Activated CD8-positive, alpha-beta T cell treated with anti-CD3 and anti-CD28 coated beads, Interleukin-2, amount 10 ng/mL, durations not matched to agents 7 days and 5 days (primary cell): ENCODE measurements at regions not wholly inside any gene's neighbourhood (a gene's known extent, or its start where the extent isn't known, plus 50 kb on each side); places are given as distances from the start of the nearest gene placed in this dataset.
"Not testable (repeated sequence)": the region's sequence is repeated elsewhere in the genome, so short reads cannot be mapped to it uniquely, and the experiment has no call there.

Experiments used
- ATAC-seq: fragments of 150-1000 bp; cut with Tn5 transposase; one replicate; pipeline ENCODE4 v1.10.0; 2021; ENCODE audit warnings: moderate library complexity
- CTCF ChIA-PET: fragments of 350-600 bp; sonication (Branson Sonifier 250); formaldehyde crosslinking; loops from one replicate; lab custom pipeline; 2021; ENCODE audit warnings: antibody characterized with exemption; lab: Charles Lee
- POLR2A ChIA-PET: fragments of 350-600 bp; sonication (Branson Sonifier 250); formaldehyde crosslinking; loops from one replicate; lab custom pipeline; 2021; ENCODE audit warnings: antibody characterized with exemption; lab: Charles Lee
- DNase-seq: peaks from one replicate; pipeline ENCODE4 v3.0.0-alpha.2; 2020
- H3K27ac Mint-ChIP-seq: one replicate; pipeline ENCODE4 v1.8.0; 2021; ENCODE audit warnings: mild to moderate bottlenecking, mixed read lengths
- H3K27me3 Mint-ChIP-seq: one replicate; pipeline ENCODE4 v1.8.0; 2021; ENCODE audit warnings: low read depth, mixed read lengths
- H3K36me3 Mint-ChIP-seq: one replicate; pipeline ENCODE4 v1.8.0; 2021; ENCODE audit warnings: low read depth, mixed read lengths
- H3K4me1 Mint-ChIP-seq: one replicate; pipeline ENCODE4 v1.8.0; 2021; ENCODE audit warnings: low read depth, mixed read lengths
- H3K4me3 Mint-ChIP-seq: one replicate; pipeline ENCODE4 v1.8.0; 2021; ENCODE audit warnings: mild to moderate bottlenecking, mixed read lengths
- H3K9me3 Mint-ChIP-seq: one replicate; pipeline ENCODE4 v1.8.0; 2022; ENCODE audit warnings: mixed read lengths; ENCODE audit not compliant: insufficient read depth

GRCh38 chr6:153357391-153357790, 226.3 kb upstream of the RGS17 start:
- DNase-seq (no peak), ATAC-seq (no peak)
- POLR2A ChIA-PET, result no interaction called here
- no peaks in the 10 kb centered on the region for H3K36me3 Mint-ChIP-seq
- H3K4me3 Mint-ChIP-seq, result no peak overlapping the region
- no peak overlapping the region for H3K27ac Mint-ChIP-seq
- no peaks in the 10 kb centered on the region for H3K9me3 Mint-ChIP-seq
- H3K4me1 Mint-ChIP-seq, result no peaks in the 10 kb centered on the region
- no peaks in the 10 kb centered on the region for H3K27me3 Mint-ChIP-seq
- CTCF ChIA-PET, result no interaction called here

GRCh38 chr6:153340568-153340967, 209.5 kb upstream of the RGS17 start:
- H3K36me3 Mint-ChIP-seq, result no peaks in the 10 kb centered on the region
- no peak overlapping the region for H3K27ac Mint-ChIP-seq
- no peaks in the 10 kb centered on the region for H3K27me3 Mint-ChIP-seq
- ChIA-PET CTCF (no interaction called here), POLR2A (no interaction called here)
- DNase-seq (no peak), ATAC-seq (no peak)
- no peaks in the 10 kb centered on the region for H3K4me1 Mint-ChIP-seq
- no peaks in the 10 kb centered on the region for H3K9me3 Mint-ChIP-seq
- H3K4me3 Mint-ChIP-seq, result no peak overlapping the region

GRCh38 chr6:153334121-153334520, 203.0 kb upstream of the RGS17 start:
- no peaks in the 10 kb centered on the region for H3K27me3 Mint-ChIP-seq

GRCh38 chr6:153331221-153331620, 200.1 kb upstream of the RGS17 start:
- H3K9me3 Mint-ChIP-seq, H3K36me3 Mint-ChIP-seq, H3K27me3 Mint-ChIP-seq, POLR2A ChIA-PET, DNase-seq, H3K4me1 Mint-ChIP-seq, H3K4me3 Mint-ChIP-seq, ATAC-seq, H3K27ac Mint-ChIP-seq, CTCF ChIA-PET: not testable (repeated sequence)

More at GRCh38 chr6:153334121-153334520, 203.0 kb upstream of the RGS17 start:
- ATAC-seq, result no peak
- ChIA-PET CTCF (no interaction called here), POLR2A (no interaction called here)
- Mint-ChIP-seq H3K4me3 (no peak overlapping the region), H3K36me3 (no peaks in the 10 kb centered on the region), H3K27ac (no peak overlapping the region), H3K4me1 (no peaks in the 10 kb centered on the region), H3K9me3 (no peaks in the 10 kb centered on the region)
- no peak for DNase-seq

- ATAC-seq (no peak), DNase-seq (no peak)
- H3K9me3 Mint-ChIP-seq, result no peaks in the 10 kb centered on the region
- CTCF ChIA-PET, result no interaction called here
- H3K36me3 Mint-ChIP-seq, result no peaks in the 10 kb centered on the region
- POLR2A ChIA-PET, result no interaction called here
- no peak overlapping the region for H3K27ac Mint-ChIP-seq
- H3K27me3 Mint-ChIP-seq, result no peaks in the 10 kb centered on the region
- H3K4me1 Mint-ChIP-seq, result no peaks in the 10 kb centered on the region
- no peak overlapping the region for H3K4me3 Mint-ChIP-seq
Observed at GRCh38 chr6:153328194-153328593, 197.1 kb upstream of the RGS17 start.

- DNase-seq (no peak), ATAC-seq (no peak)
- no peaks in the 10 kb centered on the region for H3K4me1 Mint-ChIP-seq
- H3K9me3 Mint-ChIP-seq, result peaks cover 3% of the 10 kb centered on the region
- H3K36me3 Mint-ChIP-seq, result no peaks in the 10 kb centered on the region
- no peak overlapping the region for H3K4me3 Mint-ChIP-seq
- ChIA-PET POLR2A (no interaction called here), CTCF (no interaction called here)
- no peak overlapping the region for H3K27ac Mint-ChIP-seq
- no peaks in the 10 kb centered on the region for H3K27me3 Mint-ChIP-seq
Observed at GRCh38 chr6:153325661-153326060, 194.6 kb upstream of the RGS17 start.

- Mint-ChIP-seq H3K4me1 (peaks cover 2% of the 10 kb centered on the region), H3K27me3 (no peaks in the 10 kb centered on the region)
- ATAC-seq, result no peak
Observed at GRCh38 chr6:153312634-153313033, 181.6 kb upstream of the RGS17 start.

GRCh38 chr6:153309651-153310050, 178.6 kb upstream of the RGS17 start:
- H3K27ac Mint-ChIP-seq, result no peak overlapping the region
- ATAC-seq, result no peak
- H3K4me1 Mint-ChIP-seq, result peaks cover 2% of the 10 kb centered on the region
- no peak overlapping the region for H3K4me3 Mint-ChIP-seq
- no peaks in the 10 kb centered on the region for H3K36me3 Mint-ChIP-seq
- no peak for DNase-seq
- ChIA-PET POLR2A (no interaction called here), CTCF (no interaction called here)
- no peaks in the 10 kb centered on the region for H3K9me3 Mint-ChIP-seq
- no peaks in the 10 kb centered on the region for H3K27me3 Mint-ChIP-seq

More at GRCh38 chr6:153312634-153313033, 181.6 kb upstream of the RGS17 start:
- Mint-ChIP-seq H3K4me3 (no peak overlapping the region), H3K36me3 (no peaks in the 10 kb centered on the region), H3K27ac (no peak overlapping the region), H3K9me3 (no peaks in the 10 kb centered on the region)
- ChIA-PET CTCF (interaction anchor here (0.6 to 1.0 kb wide), 4 partner anchors 11 to 280 kb away, joined by 3 to 4 read pairs (median 3); no protein-coding TSS in a partner anchor), POLR2A (no interaction called here)
- peak; percentile 29 for DNase-seq

GRCh38 chr6:153302133-153302532, 171.1 kb upstream of the RGS17 start:
- H3K27ac Mint-ChIP-seq, result no peak overlapping the region
- no peak for ATAC-seq
- no peak overlapping the region for H3K4me3 Mint-ChIP-seq
- H3K4me1 Mint-ChIP-seq, result no peaks in the 10 kb centered on the region
- no peaks in the 10 kb centered on the region for H3K36me3 Mint-ChIP-seq
- CTCF ChIA-PET, result no interaction called here
- POLR2A ChIA-PET, result no interaction called here
- no peak for DNase-seq
- H3K9me3 Mint-ChIP-seq, result no peaks in the 10 kb centered on the region
- H3K27me3 Mint-ChIP-seq, result no peaks in the 10 kb centered on the region

GRCh38 chr6:153301602-153302001, 170.5 kb upstream of the RGS17 start:
- DNase-seq (no peak), ATAC-seq (no peak)
- Mint-ChIP-seq H3K4me3 (no peak overlapping the region), H3K9me3 (no peaks in the 10 kb centered on the region), H3K27me3 (no peaks in the 10 kb centered on the region), H3K36me3 (no peaks in the 10 kb centered on the region), H3K4me1 (no peaks in the 10 kb centered on the region), H3K27ac (no peak overlapping the region)
- ChIA-PET POLR2A (no interaction called here), CTCF (interaction anchor here (1.1 kb wide), 1 partner anchor 11 kb away, joined by 3 read pairs; no protein-coding TSS in a partner anchor)

- H3K4me3 Mint-ChIP-seq, H3K36me3 Mint-ChIP-seq, CTCF ChIA-PET, H3K4me1 Mint-ChIP-seq, H3K27ac Mint-ChIP-seq, H3K9me3 Mint-ChIP-seq, ATAC-seq, POLR2A ChIA-PET, H3K27me3 Mint-ChIP-seq, DNase-seq: not testable (repeated sequence)
Observed at GRCh38 chr6:153282456-153282855, 151.4 kb upstream of the RGS17 start.

- H3K36me3 Mint-ChIP-seq, result no peaks in the 10 kb centered on the region
- ChIA-PET POLR2A (no interaction called here), CTCF (no interaction called here)
- no peaks in the 10 kb centered on the region for H3K4me1 Mint-ChIP-seq
- ATAC-seq, result no peak
- no peaks in the 10 kb centered on the region for H3K9me3 Mint-ChIP-seq
- no peak overlapping the region for H3K4me3 Mint-ChIP-seq
- H3K27me3 Mint-ChIP-seq, result no peaks in the 10 kb centered on the region
- DNase-seq, result no peak
- H3K27ac Mint-ChIP-seq, result no peak overlapping the region
Observed at GRCh38 chr6:153275997-153276396, 144.9 kb upstream of the RGS17 start.
